ENCODE measurements at regions not wholly inside any gene's neighbourhood (a gene's known extent, or its start where the extent isn't known, plus 50 kb on each side); places are given as distances from the start of the nearest gene placed in this dataset.

GRCh38 chr12:56851462-56851861, 82.7 kb downstream of the SDR9C7 start:
- TF ChIP-seq CTCF (IDR thresholded peaks at IDR 0.05; ENCODE audit: insufficient read depth, low read depth, low read length, missing control alignments), result no peak
- no peak for DNase-seq (ENCODE audit: low read depth)
- no peak overlapping the region for H3K4me3 ChIP-seq (ENCODE audit: low read length)

GRCh38 chr12:56840922-56841321, 77.8 kb downstream of the HSD17B6 start:
- TF ChIP-seq CTCF (IDR thresholded peaks at IDR 0.05; ENCODE audit: insufficient read depth, low read depth, low read length, missing control alignments), result no peak
- peak; percentile 72 for DNase-seq (ENCODE audit: low read depth)
- no peak overlapping the region for H3K4me3 ChIP-seq (ENCODE audit: low read length)

GRCh38 chr12:56839915-56840325, 76.8 kb downstream of the HSD17B6 start:
- peak; percentile 65 for TF ChIP-seq CTCF (IDR thresholded peaks at IDR 0.05; ENCODE audit: insufficient read depth, low read depth, low read length, missing control alignments)
- no peak overlapping the region for H3K4me3 ChIP-seq (ENCODE audit: low read length)
- DNase-seq (ENCODE audit: low read depth), result peak; percentile 69

GRCh38 chr12:56839489-56839848, 76.3 kb downstream of the HSD17B6 start:
- no peak overlapping the region for H3K4me3 ChIP-seq (ENCODE audit: low read length)
- no peak for TF ChIP-seq CTCF (IDR thresholded peaks at IDR 0.05; ENCODE audit: insufficient read depth, low read depth, low read length, missing control alignments)
- DNase-seq (ENCODE audit: low read depth), result no peak

GRCh38 chr12:56838621-56839488, 75.7 kb downstream of the HSD17B6 start:
- no peak overlapping the region for H3K4me3 ChIP-seq (ENCODE audit: low read length)
- TF ChIP-seq CTCF (IDR thresholded peaks at IDR 0.05; ENCODE audit: insufficient read depth, low read depth, low read length, missing control alignments), result no peak

More at GRCh38 chr12:56838621-56839488, 75.7 kb downstream of the HSD17B6 start:
- no peak for DNase-seq (ENCODE audit: low read depth)
